ENCODE measurements at regions not wholly inside any gene's neighbourhood (a gene's known extent, or its start where the extent isn't known, plus 50 kb on each side); places are given as distances from the start of the nearest gene placed in this dataset.

DNA sequence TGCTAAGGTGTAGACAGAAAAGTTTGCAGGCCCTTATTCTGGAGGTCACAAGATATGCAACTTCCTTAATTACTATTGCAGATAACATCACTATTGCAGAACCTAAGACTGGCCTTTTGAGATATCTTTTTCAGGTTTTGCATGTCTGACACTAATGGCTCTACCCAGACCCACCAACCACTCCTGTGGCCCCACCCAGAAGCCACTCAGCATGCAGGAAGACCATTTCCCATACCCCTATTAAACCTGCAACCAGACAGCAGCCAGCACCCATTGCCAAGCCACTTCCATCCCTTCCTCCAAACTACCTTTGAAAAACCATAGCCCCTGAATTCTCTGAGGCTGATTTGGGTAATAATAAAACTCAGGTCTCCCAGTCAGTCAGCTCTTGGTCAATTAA lies 297.6 kb downstream of the SLITRK6 start:
- Histone ChIP-seq H3K4me1 (ENCODE audit: control insufficient read depth in 2 of 2, insufficient read depth in 2 of 2, low read length in 2 of 2) (no peaks in the 10 kb centered on the region), H3K9me3 (ENCODE audit: control extremely low read depth in 1 of 3, control insufficient read depth in 2 of 3, insufficient read depth in 1 of 3, low read length in 2 of 3) (no peaks in the 10 kb centered on the region), H3K4me3 (ENCODE audit: control extremely low read depth in 1 of 5, extremely low read depth in 1 of 5, insufficient read depth in 1 of 5, low read depth in 2 of 5, low read length in 4 of 5) (no peak overlapping the region), H2AFZ (ENCODE audit: insufficient read depth, low read depth, low read length, poor library complexity, severe bottlenecking) (no peak overlapping the region), H4K20me1 (ENCODE audit: control insufficient read depth, insufficient read depth, low read length, poor library complexity, severe bottlenecking) (no peaks in the 10 kb centered on the region), H3K27me3 (replicated peaks in 1 of 4; ENCODE audit: control extremely low read depth in 1 of 4, control insufficient read depth in 3 of 4, insufficient read depth in 4 of 4, low read length in 3 of 4) (no peaks in the 10 kb centered on the region), H3K79me2 (ENCODE audit: control insufficient read depth, insufficient read depth, low read length) (no peaks in the 10 kb centered on the region), H3K36me3 (replicated peaks in 1 of 2; ENCODE audit: control extremely low read depth in 1 of 2, control insufficient read depth in 1 of 2, extremely low read depth in 1 of 2, insufficient read depth in 2 of 2, low read length in 1 of 2) (no peaks in the 10 kb centered on the region), H3K4me2 (replicated peaks; ENCODE audit: low read depth, low read length, poor library complexity, severe bottlenecking) (no peak overlapping the region), H3K27ac (ENCODE audit: low read length in 2 of 2) (no peak overlapping the region), H3K9ac (ENCODE audit: low read length) (no peak overlapping the region)
- intact Hi-C loops (cut with micrococcal nuclease), result no loop called here
- ChIA-PET POLR2A (no interaction called here), CTCF (no interaction called here)
- TF ChIP-seq CTCF (IDR thresholded peaks at IDR 0.05) (no peak), EZH2 (IDR thresholded peaks at IDR 0.05; ENCODE audit: borderline replicate concordance, insufficient read depth, low read depth, low read length, poor library complexity, severe bottlenecking) (no peak)
- H3K4me1 Mint-ChIP-seq, result no peaks in the 10 kb centered on the region
- H3K27me3 Mint-ChIP-seq, result no peaks in the 10 kb centered on the region
- H3K27ac Mint-ChIP-seq, result no peak overlapping the region
- DNase-seq (no peak), ATAC-seq (ENCODE audit: low read depth) (no peak)
- H3K9me3 Mint-ChIP-seq (ENCODE audit: insufficient read depth), result no peaks in the 10 kb centered on the region
- no peak overlapping the region for H3K4me3 Mint-ChIP-seq

GRCh38 chr13:85500696-85501256 lies 298.4 kb downstream of the SLITRK6 start:
- DNase-seq, result no peak
- H3K27ac Mint-ChIP-seq, result no peak overlapping the region
- no CpG with 5 or more reads among the region's 3 CpGs for WGBS (ENCODE audit: insufficient coverage)
- H3K27me3 Mint-ChIP-seq, result no peaks in the 10 kb centered on the region
- Histone ChIP-seq H2AFZ (ENCODE audit: insufficient read depth, low read depth, low read length, poor library complexity, severe bottlenecking) (no peak overlapping the region), H3K36me3 (replicated peaks in 1 of 2; ENCODE audit: control extremely low read depth in 1 of 2, control insufficient read depth in 1 of 2, extremely low read depth in 1 of 2, insufficient read depth in 2 of 2, low read length in 1 of 2) (no peaks in the 10 kb centered on the region), H3K27ac (ENCODE audit: low read length in 2 of 2) (no peak overlapping the region), H3K4me3 (ENCODE audit: control extremely low read depth in 1 of 5, extremely low read depth in 1 of 5, insufficient read depth in 1 of 5, low read depth in 2 of 5, low read length in 4 of 5) (no peak overlapping the region), H3K9ac (ENCODE audit: low read length) (no peak overlapping the region), H3K4me2 (replicated peaks; ENCODE audit: low read depth, low read length, poor library complexity, severe bottlenecking) (no peak overlapping the region), H3K9me3 (ENCODE audit: control extremely low read depth in 1 of 3, control insufficient read depth in 2 of 3, insufficient read depth in 1 of 3, low read length in 2 of 3) (no peaks in the 10 kb centered on the region), H3K79me2 (ENCODE audit: control insufficient read depth, insufficient read depth, low read length) (no peaks in the 10 kb centered on the region), H3K27me3 (replicated peaks in 1 of 4; ENCODE audit: control extremely low read depth in 1 of 4, control insufficient read depth in 3 of 4, insufficient read depth in 4 of 4, low read length in 3 of 4) (no peaks in the 10 kb centered on the region), H3K4me1 (ENCODE audit: control insufficient read depth in 2 of 2, insufficient read depth in 2 of 2, low read length in 2 of 2) (no peaks in the 10 kb centered on the region), H4K20me1 (ENCODE audit: control insufficient read depth, insufficient read depth, low read length, poor library complexity, severe bottlenecking) (no peaks in the 10 kb centered on the region)
- H3K4me3 Mint-ChIP-seq, result no peak overlapping the region
- ATAC-seq (ENCODE audit: low read depth), result no peak
- ChIA-PET CTCF (no interaction called here), POLR2A (no interaction called here)
- H3K9me3 Mint-ChIP-seq (ENCODE audit: insufficient read depth), result no peaks in the 10 kb centered on the region
- intact Hi-C loops (cut with micrococcal nuclease), result no loop called here
- H3K4me1 Mint-ChIP-seq, result no peaks in the 10 kb centered on the region
- no peak for TF ChIP-seq EZH2 (IDR thresholded peaks at IDR 0.05; ENCODE audit: borderline replicate concordance, insufficient read depth, low read depth, low read length, poor library complexity, severe bottlenecking)
- no peak for TF ChIP-seq CTCF (IDR thresholded peaks at IDR 0.05)

Data from B cell (primary cell).